IMR-90 (cell line): ENCODE measurements at regions not wholly inside any gene's neighbourhood (a gene's known extent, or its start where the extent isn't known, plus 50 kb on each side); places are given as distances from the start of the nearest gene placed in this dataset.

Experiments used
- ATAC-seq: fragments of 200-7000 bp; cut with Tn5 transposase; 2 replicates; pipeline ENCODE4 v1.9.1; 2020; ENCODE audit warnings: low read depth, mild to moderate bottlenecking, moderate library complexity
- BruUV-seq: library from RNA; stranded (reverse); fragments of 400-500 nt; replicated peaks from 2 replicates; lab custom pipeline; 2021; lab: Mats Ljungman, UMichigan
- CTCF ChIA-PET: fragments of 300-600 bp; formaldehyde crosslinking; extraction: SDS; loops from one replicate; lab custom pipeline; 2021; ENCODE audit warnings: antibody characterized with exemption; lab: Yijun Ruan, JAX
- POLR2A ChIA-PET: fragments of 300-600 bp; sonication (Branson Sonifier 250); formaldehyde crosslinking; loops from one replicate; lab custom pipeline; 2022; ENCODE audit warnings: antibody characterized with exemption; ENCODE audit not compliant: unreplicated experiment; lab: Charles Lee
- DNase-seq: peaks from one replicate; pipeline ENCODE4 v3.0.0; 2013
- H2AFZ ChIP-seq: replicated peaks from 2 replicates; pipeline ENCODE3; 2013; ENCODE audit warnings: low read length, mild to moderate bottlenecking; ENCODE audit not compliant: poor library complexity
- H2AK5ac ChIP-seq: 2 replicates; pipeline ENCODE4 v1.6.1; 2013; ENCODE audit warnings: low read depth, low read length, inconsistent platforms
- H2AK9ac ChIP-seq: replicated peaks from 2 replicates; pipeline ENCODE3; 2013; ENCODE audit warnings: mild to moderate bottlenecking, low read depth, low read length, moderate library complexity; ENCODE audit not compliant: poor library complexity
- H2BK120ac ChIP-seq: 2 replicates; pipeline ENCODE4 v1.6.1; 2013; ENCODE audit warnings: low read depth, low read length, inconsistent platforms
- H2BK15ac ChIP-seq: 3 replicates; pipeline ENCODE4 v1.6.1; 2013; ENCODE audit warnings: low read depth, low read length, inconsistent platforms
- H2BK20ac ChIP-seq: 2 replicates; pipeline ENCODE4 v1.6.1; 2013; ENCODE audit warnings: low read depth, mild to moderate bottlenecking, inconsistent platforms, low read length, moderate library complexity
- H2BK5ac ChIP-seq: 2 replicates; pipeline ENCODE4 v1.6.1; 2013; ENCODE audit warnings: mild to moderate bottlenecking, low read depth, low read length, inconsistent platforms; ENCODE audit not compliant: poor library complexity, severe bottlenecking
- H3K14ac ChIP-seq: replicated peaks from 2 replicates; pipeline ENCODE4 v1.6.1; 2013; ENCODE audit warnings: low read depth, low read length, inconsistent platforms
- H3K18ac ChIP-seq: 2 replicates; pipeline ENCODE4 v1.6.1; 2013; ENCODE audit warnings: low read depth, low read length, control low read depth
- H3K23ac ChIP-seq: 2 replicates; pipeline ENCODE4 v1.6.1; 2013; ENCODE audit warnings: low read depth, low read length, inconsistent platforms
- H3K27ac ChIP-seq: 2 replicates; pipeline ENCODE4 v1.5.1; 2013; ENCODE audit warnings: mild to moderate bottlenecking, control low read depth, low read length; ENCODE audit not compliant: insufficient read depth
- H3K27me3 ChIP-seq: 2 replicates; pipeline ENCODE4 v1.6.1; 2013; ENCODE audit warnings: low read length; ENCODE audit not compliant: control insufficient read depth, insufficient read depth
- H3K36me3 ChIP-seq: 2 replicates; pipeline ENCODE4 v1.6.1; 2013; ENCODE audit warnings: low read length, mixed read lengths; ENCODE audit not compliant: control insufficient read depth, insufficient read depth
- H3K4ac ChIP-seq: 2 replicates; pipeline ENCODE4 v1.6.1; 2013; ENCODE audit warnings: low read depth, low read length, inconsistent platforms
- H3K4me1 ChIP-seq: 2 replicates; pipeline ENCODE4 v1.6.1; 2013; ENCODE audit warnings: low read length, mixed read lengths; ENCODE audit not compliant: control insufficient read depth, insufficient read depth
- H3K4me2 ChIP-seq: 2 replicates; pipeline ENCODE4 v1.6.1; 2013; ENCODE audit warnings: low read depth, mild to moderate bottlenecking, control low read depth, low read length, moderate library complexity
- H3K4me3 ChIP-seq: 2 replicates; pipeline ENCODE4 v1.5.1; 2013; ENCODE audit warnings: low read depth, mild to moderate bottlenecking, control low read depth, low read length, moderate library complexity; ENCODE audit not compliant: insufficient read depth
- H3K56ac ChIP-seq: 2 replicates; pipeline ENCODE4 v1.6.1; 2013; ENCODE audit warnings: low read length, inconsistent platforms; ENCODE audit not compliant: insufficient read depth; ENCODE audit errors: extremely low read depth
- H3K79me1 ChIP-seq, 2 experiments: 2 replicates each; pipeline ENCODE4 v1.6.1; 2013; ENCODE audit warnings: low read length in 2 of 2, inconsistent platforms in 1 of 2, low read depth in 1 of 2
- H3K9ac ChIP-seq: 2 replicates; pipeline ENCODE4 v1.6.1; 2013; ENCODE audit warnings: low read depth, low read length, control low read depth
- H3K9me1 ChIP-seq: 2 replicates; pipeline ENCODE4 v1.6.1; 2013; ENCODE audit warnings: low read length, inconsistent platforms; ENCODE audit not compliant: insufficient read depth
- H3K9me3 ChIP-seq: 2 replicates; pipeline ENCODE4 v1.6.1; 2013; ENCODE audit warnings: low read length; ENCODE audit not compliant: control insufficient read depth, insufficient read depth
- H4K20me1 ChIP-seq: 2 replicates; pipeline ENCODE4 v1.6.1; 2013; ENCODE audit warnings: low read length, inconsistent platforms; ENCODE audit not compliant: insufficient read depth
- H4K5ac ChIP-seq: 2 replicates; pipeline ENCODE4 v1.6.1; 2013; ENCODE audit warnings: mild to moderate bottlenecking, low read depth, low read length, control low read depth
- H4K8ac ChIP-seq, 2 experiments: 2 replicates each; pipeline ENCODE4 v1.6.1; 2013; ENCODE audit warnings: low read depth in 2 of 2, low read length in 2 of 2, control low read depth in 1 of 2, inconsistent platforms in 1 of 2
- H4K91ac ChIP-seq: 2 replicates; pipeline ENCODE4 v1.6.1; 2013; ENCODE audit warnings: low read depth, low read length, inconsistent platforms; ENCODE audit not compliant: insufficient read depth
- BHLHE40 ChIP-seq: fragments of 150-350 bp; IDR thresholded peaks from 2 replicates; pipeline ENCODE4 v1.6.1; 2016; ENCODE audit warnings: mild to moderate bottlenecking, low read depth, low read length
- CEBPB ChIP-seq: IDR thresholded peaks from 2 replicates; pipeline ENCODE4 v1.6.1; 2012; ENCODE audit warnings: low read depth, low read length, improper control_type of control experiment
- CHD1 ChIP-seq: IDR thresholded peaks from 2 replicates; pipeline ENCODE4 v1.6.1; 2012; ENCODE audit warnings: low read depth, low read length, improper control_type of control experiment
- ELK1 ChIP-seq: fragments of 150-350 bp; IDR thresholded peaks from 2 replicates; pipeline ENCODE4 v1.6.1; 2016; ENCODE audit warnings: low read depth, mild to moderate bottlenecking, low read length, moderate library complexity, borderline replicate concordance
- FOS ChIP-seq: fragments of 150-350 bp; IDR thresholded peaks from 2 replicates; pipeline ENCODE4 v1.6.1; 2016; ENCODE audit warnings: low read depth, low read length
- MAFK ChIP-seq: IDR thresholded peaks from 2 replicates; pipeline ENCODE4 v1.6.1; 2012; ENCODE audit warnings: low read depth, low read length, improper control_type of control experiment
- MAZ ChIP-seq: IDR thresholded peaks from 2 replicates; pipeline ENCODE4 v1.6.1; 2012; ENCODE audit warnings: low read depth, mild to moderate bottlenecking, low read length, improper control_type of control experiment, moderate library complexity, borderline replicate concordance
- MXI1 ChIP-seq: IDR thresholded peaks from 2 replicates; pipeline ENCODE4 v1.6.1; 2012; ENCODE audit warnings: low read depth, mild to moderate bottlenecking, low read length, moderate library complexity, borderline replicate concordance
- NFE2L2 ChIP-seq: fragments of 150-350 bp; IDR thresholded peaks from 2 replicates; pipeline ENCODE4 v1.6.1; 2016; ENCODE audit warnings: low read depth, mild to moderate bottlenecking, low read length
- POLR2A ChIP-seq: IDR thresholded peaks from 2 replicates; pipeline ENCODE4 v1.6.1; 2012; ENCODE audit warnings: mild to moderate bottlenecking, low read depth, low read length
- RAD21 ChIP-seq: IDR thresholded peaks from 2 replicates; pipeline ENCODE4 v1.6.1; 2012; ENCODE audit warnings: low read length, improper control_type of control experiment
- RCOR1 ChIP-seq: IDR thresholded peaks from 2 replicates; pipeline ENCODE4 v1.6.1; 2012; ENCODE audit warnings: mild to moderate bottlenecking, low read length, improper control_type of control experiment; ENCODE audit not compliant: insufficient replicate concordance
- RFX5 ChIP-seq: IDR thresholded peaks from 2 replicates; pipeline ENCODE4 v1.8.0; 2012; ENCODE audit warnings: low read depth, mild to moderate bottlenecking, low read length, moderate library complexity
- SMC3 ChIP-seq: fragments of 150-350 bp; IDR thresholded peaks from 2 replicates; pipeline ENCODE4 v1.6.1; 2016; ENCODE audit warnings: low read depth, mild to moderate bottlenecking, antibody characterized with exemption, low read length, moderate library complexity
- WGBS, 2 experiments: methylation state at CpG; one replicate each; pipeline versions ENCODE4 v1.1.5 to v1.1.7; 2013; ENCODE audit warnings: missing lambda C conversion rate in 2 of 2; ENCODE audit not compliant: insufficient read length in 1 of 2; ENCODE audit errors: extremely low coverage in 2 of 2; 5-methylcytosine and 5-hydroxymethylcytosine counted together
- dilution Hi-C: fragments of 300-500 bp; cut with HindIII; formaldehyde crosslinking; loops from one replicate; pipeline ENCODE4 v1.14.3; 2018; ENCODE audit warnings: low sequenced_read_pairs; ENCODE audit not compliant: unreplicated experiment
- in situ Hi-C: fragments of 300-500 bp; cut with MboI; formaldehyde crosslinking; loops from 3 replicates; pipeline ENCODE4 v1.14.3; 2019; ENCODE audit warnings: low sequenced_read_pairs, inconsistent platforms, mixed read lengths
- intact Hi-C: fragments of 100-400 bp; cut with micrococcal nuclease; formaldehyde crosslinking; loops from 2 replicates; pipeline ENCODE4 v1.10.0; 2022
- TF ChIP-seq, protein P1 (sequence below): fragments of 150-350 bp; IDR thresholded peaks from 2 replicates; pipeline ENCODE4 v1.6.1; 2017; ENCODE audit warnings: mild to moderate bottlenecking, antibody characterized with exemption, low read length, low read depth
- TF ChIP-seq, protein P2 (sequence below): conservative IDR thresholded peaks from 2 replicates; pipeline ENCODE4 v1.5.1; 2012; ENCODE audit warnings: mild to moderate bottlenecking, low read depth, low read length, improper control_type of control experiment

DNA sequence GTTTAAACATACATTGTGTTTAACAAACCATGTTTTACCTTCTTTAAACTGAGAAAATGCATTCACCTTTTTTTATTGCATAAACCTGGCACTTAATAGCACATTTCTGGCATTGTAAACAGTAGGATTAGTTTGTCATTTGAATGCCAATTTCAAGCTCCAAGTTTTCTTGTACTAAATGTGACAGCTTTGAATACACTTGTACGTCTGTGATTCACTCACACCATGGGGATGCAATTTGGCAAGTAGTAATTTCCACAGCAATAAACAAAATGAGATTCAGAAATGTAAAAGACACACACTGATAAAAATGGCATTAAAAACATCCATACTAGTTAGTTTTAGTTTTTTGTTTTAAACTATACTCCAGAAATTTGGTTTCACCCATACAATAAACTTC is 598.9 kb downstream of the SI start:
- Histone ChIP-seq H2BK20ac (no peak overlapping the region), H2BK15ac (no peak overlapping the region), H3K14ac (no peak overlapping the region), H3K4ac (no peak overlapping the region), H3K9me1 (no peaks in the 10 kb centered on the region), H3K4me2 (no peak overlapping the region), H3K9me3 (peaks cover 16% of the 10 kb centered on the region), H4K5ac (no peak overlapping the region), H3K56ac (no peak overlapping the region), H3K4me3 (no peak overlapping the region), H4K91ac (no peak overlapping the region), H2BK5ac (no peak overlapping the region), H4K8ac (no peak overlapping the region), H2BK120ac (no peak overlapping the region), H2AK5ac (no peak overlapping the region), H3K36me3 (no peaks in the 10 kb centered on the region), H3K23ac (no peak overlapping the region), H3K9ac (no peak overlapping the region), H2AK9ac (no peak overlapping the region), H3K79me1 (no peaks in the 10 kb centered on the region), H3K4me1 (no peaks in the 10 kb centered on the region), H2AFZ (no peak overlapping the region), H3K27ac (no peak overlapping the region), H4K20me1 (no peaks in the 10 kb centered on the region), H3K27me3 (no peaks in the 10 kb centered on the region), H3K18ac (no peak overlapping the region)
- no peak for TF ChIP-seq BHLHE40
- no peak for TF ChIP-seq CEBPB
- TF ChIP-seq MAFK: no peak
- no peak for TF ChIP-seq POLR2A
- no peak for TF ChIP-seq RCOR1
- no peak for TF ChIP-seq NFE2L2
- TF ChIP-seq RFX5: no peak
- TF ChIP-seq, protein P1, sequence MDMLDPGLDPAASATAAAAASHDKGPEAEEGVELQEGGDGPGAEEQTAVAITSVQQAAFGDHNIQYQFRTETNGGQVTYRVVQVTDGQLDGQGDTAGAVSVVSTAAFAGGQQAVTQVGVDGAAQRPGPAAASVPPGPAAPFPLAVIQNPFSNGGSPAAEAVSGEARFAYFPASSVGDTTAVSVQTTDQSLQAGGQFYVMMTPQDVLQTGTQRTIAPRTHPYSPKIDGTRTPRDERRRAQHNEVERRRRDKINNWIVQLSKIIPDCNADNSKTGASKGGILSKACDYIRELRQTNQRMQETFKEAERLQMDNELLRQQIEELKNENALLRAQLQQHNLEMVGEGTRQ: no peak
- TF ChIP-seq FOS: no peak
- no peak for TF ChIP-seq RAD21
- TF ChIP-seq, protein P2, sequence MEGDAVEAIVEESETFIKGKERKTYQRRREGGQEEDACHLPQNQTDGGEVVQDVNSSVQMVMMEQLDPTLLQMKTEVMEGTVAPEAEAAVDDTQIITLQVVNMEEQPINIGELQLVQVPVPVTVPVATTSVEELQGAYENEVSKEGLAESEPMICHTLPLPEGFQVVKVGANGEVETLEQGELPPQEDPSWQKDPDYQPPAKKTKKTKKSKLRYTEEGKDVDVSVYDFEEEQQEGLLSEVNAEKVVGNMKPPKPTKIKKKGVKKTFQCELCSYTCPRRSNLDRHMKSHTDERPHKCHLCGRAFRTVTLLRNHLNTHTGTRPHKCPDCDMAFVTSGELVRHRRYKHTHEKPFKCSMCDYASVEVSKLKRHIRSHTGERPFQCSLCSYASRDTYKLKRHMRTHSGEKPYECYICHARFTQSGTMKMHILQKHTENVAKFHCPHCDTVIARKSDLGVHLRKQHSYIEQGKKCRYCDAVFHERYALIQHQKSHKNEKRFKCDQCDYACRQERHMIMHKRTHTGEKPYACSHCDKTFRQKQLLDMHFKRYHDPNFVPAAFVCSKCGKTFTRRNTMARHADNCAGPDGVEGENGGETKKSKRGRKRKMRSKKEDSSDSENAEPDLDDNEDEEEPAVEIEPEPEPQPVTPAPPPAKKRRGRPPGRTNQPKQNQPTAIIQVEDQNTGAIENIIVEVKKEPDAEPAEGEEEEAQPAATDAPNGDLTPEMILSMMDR: no peak
- TF ChIP-seq ELK1: no peak
- TF ChIP-seq CHD1: no peak
- TF ChIP-seq MXI1: no peak
- TF ChIP-seq MAZ: no peak
- no peak for TF ChIP-seq SMC3
- in situ Hi-C loops: no loop called here
- DNase-seq (no peak), ATAC-seq (no peak)
- intact Hi-C loops: no loop called here
- dilution Hi-C loops: no loop called here
- WGBS, 2 experiments: no CpG with 5 or more reads among the region's 1 CpG
- POLR2A ChIA-PET: no interaction called here
- BruUV-seq: no TSS peak
- CTCF ChIA-PET: interaction anchor here (0.6 kb wide), 1 partner anchor 105 kb away, joined by 6 read pairs; no protein-coding TSS in a partner anchor
